B cell (primary cell): ENCODE measurements at regions not wholly inside any gene's neighbourhood (a gene's known extent, or its start where the extent isn't known, plus 50 kb on each side); places are given as distances from the start of the nearest gene placed in this dataset.

Experiments
- ATAC-seq: fragments of 200-7000 bp; cut with Tn5 transposase; one replicate; pipeline ENCODE4 v1.10.0; 2021; ENCODE audit warnings: low read depth, mild to moderate bottlenecking, moderate number of reproducible peaks, moderate library complexity
- CTCF ChIA-PET: fragments of 350-600 bp; sonication (Branson Sonifier 250); formaldehyde crosslinking; loops from one replicate; lab custom pipeline; 2021; ENCODE audit warnings: antibody characterized with exemption, inconsistent platforms; lab: Charles Lee
- POLR2A ChIA-PET: fragments of 350-600 bp; sonication (Branson Sonifier 250); formaldehyde crosslinking; loops from one replicate; lab custom pipeline; 2021; ENCODE audit warnings: antibody characterized with exemption; lab: Charles Lee
- DNase-seq: peaks from one replicate; pipeline ENCODE4 v3.0.0; 2013
- H2AFZ ChIP-seq: 2 replicates; pipeline ENCODE4 v1.6.1; 2012; ENCODE audit warnings: mild to moderate bottlenecking, low read depth, low read length; ENCODE audit not compliant: insufficient read depth, poor library complexity, severe bottlenecking
- H3K27ac ChIP-seq, 2 donors: 1 replicate in 1 of 2; 2 replicates in 1 of 2; pipeline ENCODE4 v1.5.1; 2012 to 2013; ENCODE audit warnings: low read length in 2 of 2, mild to moderate bottlenecking in 2 of 2, moderate library complexity in 1 of 2
- H3K27me3 ChIP-seq, 4 experiments: fragments of 200-600 bp in 1 of 4; sonication (generic) in 1 of 4; replicated peaks in 1 of 4; 1 replicate in 2 of 4; 2 replicates in 2 of 4; pipeline versions ENCODE4 v1.6.1 to v1.7.0; 2013 to 2016; ENCODE audit warnings: low read length in 3 of 4, mild to moderate bottlenecking in 2 of 4, mixed read lengths in 1 of 4, moderate library complexity in 1 of 4; ENCODE audit not compliant: insufficient read depth in 4 of 4, control insufficient read depth in 3 of 4; ENCODE audit errors: control extremely low read depth in 1 of 4
- H3K36me3 ChIP-seq, 2 experiments: replicated peaks in 1 of 2; 1 replicate in 1 of 2; 2 replicates in 1 of 2; pipeline versions ENCODE4 v1.6.1 to v1.7.1; 2013; ENCODE audit warnings: low read length in 1 of 2; ENCODE audit not compliant: insufficient read depth in 2 of 2, control insufficient read depth in 1 of 2; ENCODE audit errors: control extremely low read depth in 1 of 2, extremely low read depth in 1 of 2
- H3K4me1 ChIP-seq, 2 donors: fragments of 200-600 bp in 1 of 2; sonication (generic) in 1 of 2; 1 replicate in 1 of 2; 2 replicates in 1 of 2; pipeline versions ENCODE4 v1.5.1 to v1.6.1; 2013 to 2017; ENCODE audit warnings: low read length in 2 of 2; ENCODE audit not compliant: control insufficient read depth in 2 of 2, insufficient read depth in 2 of 2
- H3K4me2 ChIP-seq: replicated peaks from 2 replicates; pipeline ENCODE3; 2012; ENCODE audit warnings: mild to moderate bottlenecking, low read depth, low read length; ENCODE audit not compliant: poor library complexity, severe bottlenecking
- H3K4me3 ChIP-seq, 5 experiments: fragments of 200-600 bp in 1 of 5; sonication (generic) in 1 of 5; 1 replicate in 3 of 5; 2 replicates in 2 of 5; pipeline versions ENCODE4 v1.5.1 to v1.7.0; 2011 to 2016; ENCODE audit warnings: low read length in 4 of 5, mild to moderate bottlenecking in 4 of 5, low read depth in 2 of 5, control low read depth in 1 of 5, moderate library complexity in 1 of 5; ENCODE audit not compliant: insufficient read depth in 1 of 5; ENCODE audit errors: control extremely low read depth in 1 of 5, extremely low read depth in 1 of 5
- H3K79me2 ChIP-seq: fragments of 200-600 bp; sonication (generic); one replicate; pipeline ENCODE4 v1.6.0; 2016; ENCODE audit warnings: low read length; ENCODE audit not compliant: control insufficient read depth, insufficient read depth
- H3K9ac ChIP-seq: fragments of 200-600 bp; sonication (generic); 2 replicates; pipeline ENCODE4 v1.6.1; 2017; ENCODE audit warnings: mild to moderate bottlenecking, low read length, moderate library complexity
- H3K9me3 ChIP-seq, 3 donors: one replicate each; pipeline versions ENCODE4 v1.6.1 to v1.7.1; 2013; ENCODE audit warnings: low read length in 2 of 3; ENCODE audit not compliant: control insufficient read depth in 2 of 3, insufficient read depth in 1 of 3; ENCODE audit errors: control extremely low read depth in 1 of 3
- H4K20me1 ChIP-seq: 2 replicates; pipeline ENCODE4 v1.6.0; 2012; ENCODE audit warnings: mild to moderate bottlenecking, low read length; ENCODE audit not compliant: insufficient read depth, control insufficient read depth, poor library complexity, severe bottlenecking
- H3K27ac Mint-ChIP-seq: one replicate; pipeline ENCODE4 v1.8.0; 2021; ENCODE audit warnings: mixed read lengths
- H3K27me3 Mint-ChIP-seq: one replicate; pipeline ENCODE4 v1.8.0; 2021; ENCODE audit warnings: mixed read lengths
- H3K4me1 Mint-ChIP-seq: one replicate; pipeline ENCODE4 v1.8.0; 2021; ENCODE audit warnings: mixed read lengths
- H3K4me3 Mint-ChIP-seq: one replicate; pipeline ENCODE4 v1.8.0; 2021; ENCODE audit warnings: mixed read lengths
- H3K9me3 Mint-ChIP-seq: one replicate; pipeline ENCODE4 v1.8.0; 2022; ENCODE audit warnings: mixed read lengths; ENCODE audit not compliant: insufficient read depth
- EZH2 ChIP-seq: IDR thresholded peaks from 2 replicates; pipeline ENCODE4 v1.6.1; 2012; ENCODE audit warnings: borderline replicate concordance, low read depth, mild to moderate bottlenecking, moderate library complexity, low read length; ENCODE audit not compliant: insufficient read depth, poor library complexity, severe bottlenecking
- WGBS: methylation state at CpG from one replicate; pipeline ENCODE4 v1.1.5; 2013; ENCODE audit warnings: missing lambda C conversion rate; ENCODE audit not compliant: insufficient coverage; 5-methylcytosine and 5-hydroxymethylcytosine counted together
- intact Hi-C: fragments of 100-400 bp; cut with micrococcal nuclease; formaldehyde crosslinking; loops from one replicate; pipeline ENCODE4 v1.10.0; 2022
- TF ChIP-seq, protein P1 (sequence below): fragments of 200-600 bp; IDR thresholded peaks from one replicate; pipeline ENCODE4 v1.8.0; 2022; ENCODE audit warnings: antibody characterized with exemption, mild to moderate bottlenecking

DNA sequence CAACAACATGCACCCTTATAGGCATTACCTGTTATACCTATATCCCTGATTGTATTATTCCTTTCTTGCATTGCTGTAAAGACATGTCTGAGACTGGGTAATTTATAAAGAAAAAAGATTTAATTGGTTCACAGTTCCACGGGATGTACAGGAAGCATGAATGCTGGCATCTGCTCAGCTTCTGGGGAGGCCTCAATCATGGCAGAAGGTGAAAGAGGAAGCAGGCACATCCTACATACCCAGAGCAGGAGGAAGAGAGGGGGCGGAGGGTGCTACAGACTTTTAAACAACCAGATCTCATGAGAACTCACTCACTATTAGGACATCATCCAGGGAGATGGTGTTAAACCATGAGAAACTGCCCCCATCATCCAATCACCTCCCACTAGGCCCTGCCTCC lies 191.7 kb upstream of the SPHKAP start:
- Histone ChIP-seq H3K27ac (no peak overlapping the region), H4K20me1 (no peaks in the 10 kb centered on the region), H3K9ac (no peak overlapping the region), H2AFZ (no peak overlapping the region), H3K36me3 (no peaks in the 10 kb centered on the region), H3K4me2 (no peak overlapping the region), H3K27me3 (no peaks in the 10 kb centered on the region), H3K4me1 (no peaks in the 10 kb centered on the region), H3K79me2 (no peaks in the 10 kb centered on the region), H3K9me3 (peaks cover 0 to 4% (median 0%) of the 10 kb centered on the region in 3 donors), H3K4me3 (no peak overlapping the region)
- ATAC-seq, result no peak
- H3K4me1 Mint-ChIP-seq, result no peaks in the 10 kb centered on the region
- POLR2A ChIA-PET, result no interaction called here
- H3K9me3 Mint-ChIP-seq, result no peaks in the 10 kb centered on the region
- H3K27me3 Mint-ChIP-seq, result no peaks in the 10 kb centered on the region
- no peak for TF ChIP-seq EZH2
- TF ChIP-seq, protein P1, sequence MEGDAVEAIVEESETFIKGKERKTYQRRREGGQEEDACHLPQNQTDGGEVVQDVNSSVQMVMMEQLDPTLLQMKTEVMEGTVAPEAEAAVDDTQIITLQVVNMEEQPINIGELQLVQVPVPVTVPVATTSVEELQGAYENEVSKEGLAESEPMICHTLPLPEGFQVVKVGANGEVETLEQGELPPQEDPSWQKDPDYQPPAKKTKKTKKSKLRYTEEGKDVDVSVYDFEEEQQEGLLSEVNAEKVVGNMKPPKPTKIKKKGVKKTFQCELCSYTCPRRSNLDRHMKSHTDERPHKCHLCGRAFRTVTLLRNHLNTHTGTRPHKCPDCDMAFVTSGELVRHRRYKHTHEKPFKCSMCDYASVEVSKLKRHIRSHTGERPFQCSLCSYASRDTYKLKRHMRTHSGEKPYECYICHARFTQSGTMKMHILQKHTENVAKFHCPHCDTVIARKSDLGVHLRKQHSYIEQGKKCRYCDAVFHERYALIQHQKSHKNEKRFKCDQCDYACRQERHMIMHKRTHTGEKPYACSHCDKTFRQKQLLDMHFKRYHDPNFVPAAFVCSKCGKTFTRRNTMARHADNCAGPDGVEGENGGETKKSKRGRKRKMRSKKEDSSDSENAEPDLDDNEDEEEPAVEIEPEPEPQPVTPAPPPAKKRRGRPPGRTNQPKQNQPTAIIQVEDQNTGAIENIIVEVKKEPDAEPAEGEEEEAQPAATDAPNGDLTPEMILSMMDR, result no peak
- no peak for DNase-seq
- intact Hi-C loops, result no loop called here
- 40% methylated on average over 1 of the region's 2 CpGs for WGBS
- CTCF ChIA-PET, result no interaction called here
- H3K4me3 Mint-ChIP-seq, result no peak overlapping the region
- H3K27ac Mint-ChIP-seq, result no peak overlapping the region

DNA sequence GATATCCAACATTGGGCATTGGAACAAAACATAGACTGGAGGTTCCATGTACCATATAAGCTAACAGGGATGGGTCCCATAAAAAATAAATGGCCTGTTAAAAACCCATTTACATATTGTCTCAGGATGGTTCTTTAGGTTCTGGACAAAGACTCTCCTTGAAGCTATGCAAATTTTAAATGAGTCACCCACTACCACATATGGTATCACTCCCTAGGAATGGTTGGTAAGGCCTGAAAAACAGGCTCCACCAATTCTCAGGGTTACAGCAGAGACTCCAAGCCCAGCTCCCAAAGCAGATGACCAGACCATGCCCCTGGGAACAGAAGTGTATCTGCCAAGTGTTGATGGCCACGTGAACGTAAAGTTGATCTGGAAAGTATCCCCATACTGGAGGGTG lies 190.7 kb upstream of the SPHKAP start:
- Mint-ChIP-seq H3K9me3 (no peaks in the 10 kb centered on the region), H3K4me3 (no peak overlapping the region), H3K27me3 (no peaks in the 10 kb centered on the region), H3K27ac (no peak overlapping the region), H3K4me1 (no peaks in the 10 kb centered on the region)
- no peak overlapping the region for H2AFZ ChIP-seq
- ATAC-seq (no peak), DNase-seq (no peak)
- no peak overlapping the region for H3K9ac ChIP-seq
- H3K4me3 ChIP-seq, result no peak overlapping the region
- H3K27me3 ChIP-seq, result no peaks in the 10 kb centered on the region
- H3K79me2 ChIP-seq, result no peaks in the 10 kb centered on the region
- no peak overlapping the region for H3K4me2 ChIP-seq
- no peaks in the 10 kb centered on the region for H4K20me1 ChIP-seq
- 86% methylated on average over 1 of the region's 2 CpGs for WGBS
- no peaks in the 10 kb centered on the region for H3K36me3 ChIP-seq
- intact Hi-C loops, result no loop called here
- POLR2A ChIA-PET, result no interaction called here
- peaks cover 0 to 7% (median 0%) of the 10 kb centered on the region in 3 donors for H3K9me3 ChIP-seq
- H3K4me1 ChIP-seq, result no peaks in the 10 kb centered on the region
- CTCF ChIA-PET, result no interaction called here
- TF ChIP-seq, protein P1, result no peak
- no peak for TF ChIP-seq EZH2
- no peak overlapping the region for H3K27ac ChIP-seq
